ENCODE measurements at regions not wholly inside any gene's neighbourhood (a gene's known extent, or its start where the extent isn't known, plus 50 kb on each side); places are given as distances from the start of the nearest gene placed in this dataset.
A peak's percentile ranks its signal among the peaks of the same experiment; 100 is the strongest.

DNA sequence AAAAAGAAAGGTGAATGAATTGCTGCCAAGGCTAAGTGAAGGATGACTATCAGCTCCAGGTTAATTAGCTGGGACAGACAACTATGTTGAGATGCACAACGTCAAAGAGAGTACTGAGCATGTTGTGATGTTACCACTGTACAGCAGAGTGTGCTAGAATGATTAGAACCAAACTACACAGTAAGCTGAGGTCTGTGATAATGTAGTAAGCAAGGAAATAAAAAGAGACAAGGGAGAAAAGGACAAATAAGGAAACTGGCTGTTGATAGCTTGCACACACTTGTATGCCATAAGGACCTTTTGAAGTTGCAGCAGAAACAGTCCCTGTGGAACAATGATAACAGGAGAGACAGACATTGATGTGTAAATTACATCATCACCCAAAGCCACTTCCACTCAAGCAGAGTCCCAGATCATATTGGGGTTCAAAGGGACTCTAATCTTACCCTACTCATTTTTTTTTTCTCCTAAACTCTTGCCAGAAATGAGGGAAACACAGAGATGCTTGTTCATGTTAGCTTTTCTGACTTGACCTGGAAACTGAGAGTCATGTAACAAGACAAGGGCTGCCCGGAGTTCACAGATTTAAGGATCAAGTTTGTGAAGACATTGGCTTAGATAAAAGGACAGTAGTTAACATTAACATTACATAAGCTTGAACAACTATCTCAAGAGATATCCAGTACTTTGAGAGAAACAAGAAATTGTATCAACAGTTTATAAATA is 189.9 kb downstream of the CENPW start:
- Histone ChIP-seq H3K9me3 (no peaks in the 10 kb centered on the region), H3K36me3 (no peaks in the 10 kb centered on the region), H3K27ac (peak overlapping the region in 2 of 8 donors; percentile 5 to 19), H3K4me1 (no peaks in the 10 kb centered on the region), H3K4me3 (no peak overlapping the region), H3K27me3 (replicated peaks in 1 of 7) (no peaks in the 10 kb centered on the region)
- 55 to 81% (median 69%) methylated on average over 2 of the region's 2 CpGs for WGBS, 5 donors
- no peak for DNase-seq
- intact Hi-C loops (cut with DNase I; ENCODE audit: low total_unique reads): no loop called here
- no peak for TF ChIP-seq POLR2AphosphoS5 (IDR thresholded peaks at IDR 0.05)
- no peak for TF ChIP-seq POLR2A (IDR thresholded peaks at IDR 0.05)

DNA sequence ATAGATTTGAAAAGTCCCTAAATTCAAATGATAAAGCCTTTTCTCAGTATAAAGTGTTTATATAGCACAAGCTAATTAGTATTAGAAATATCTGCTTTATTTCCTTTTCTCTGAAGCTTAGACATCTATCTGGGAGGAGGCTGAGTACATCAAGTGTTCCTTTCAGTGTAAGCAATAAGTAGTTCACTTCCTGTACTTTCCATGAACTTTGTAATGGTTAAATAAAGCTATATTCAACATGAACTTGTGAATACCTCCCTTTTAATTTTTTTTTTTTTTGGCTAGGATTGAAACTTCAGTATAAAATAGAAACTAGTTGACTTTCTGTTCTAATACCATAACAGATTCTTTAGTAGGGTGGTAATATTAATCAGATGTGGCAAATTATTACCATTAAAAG is 190.9 kb downstream of the CENPW start:
- Histone ChIP-seq H3K4me3 (no peak overlapping the region), H3K36me3 (no peaks in the 10 kb centered on the region), H3K9me3 (no peaks in the 10 kb centered on the region), H3K27me3 (replicated peaks in 1 of 7) (no peaks in the 10 kb centered on the region), H3K4me1 (no peaks in the 10 kb centered on the region), H3K27ac (peak overlapping the region in 2 of 8 donors; percentile 5 to 19)
- TF ChIP-seq, protein P1, sequence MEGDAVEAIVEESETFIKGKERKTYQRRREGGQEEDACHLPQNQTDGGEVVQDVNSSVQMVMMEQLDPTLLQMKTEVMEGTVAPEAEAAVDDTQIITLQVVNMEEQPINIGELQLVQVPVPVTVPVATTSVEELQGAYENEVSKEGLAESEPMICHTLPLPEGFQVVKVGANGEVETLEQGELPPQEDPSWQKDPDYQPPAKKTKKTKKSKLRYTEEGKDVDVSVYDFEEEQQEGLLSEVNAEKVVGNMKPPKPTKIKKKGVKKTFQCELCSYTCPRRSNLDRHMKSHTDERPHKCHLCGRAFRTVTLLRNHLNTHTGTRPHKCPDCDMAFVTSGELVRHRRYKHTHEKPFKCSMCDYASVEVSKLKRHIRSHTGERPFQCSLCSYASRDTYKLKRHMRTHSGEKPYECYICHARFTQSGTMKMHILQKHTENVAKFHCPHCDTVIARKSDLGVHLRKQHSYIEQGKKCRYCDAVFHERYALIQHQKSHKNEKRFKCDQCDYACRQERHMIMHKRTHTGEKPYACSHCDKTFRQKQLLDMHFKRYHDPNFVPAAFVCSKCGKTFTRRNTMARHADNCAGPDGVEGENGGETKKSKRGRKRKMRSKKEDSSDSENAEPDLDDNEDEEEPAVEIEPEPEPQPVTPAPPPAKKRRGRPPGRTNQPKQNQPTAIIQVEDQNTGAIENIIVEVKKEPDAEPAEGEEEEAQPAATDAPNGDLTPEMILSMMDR (IDR thresholded peaks at IDR 0.05 in 8 of 11, conservative IDR thresholded peaks at IDR 0.05 in 3 of 11): no peak
- TF ChIP-seq POLR2A (IDR thresholded peaks at IDR 0.05) (no peak), POLR2AphosphoS5 (IDR thresholded peaks at IDR 0.05) (no peak)
- no peak for DNase-seq
- intact Hi-C loops (cut with DNase I; ENCODE audit: low total_unique reads): no loop called here

DNA sequence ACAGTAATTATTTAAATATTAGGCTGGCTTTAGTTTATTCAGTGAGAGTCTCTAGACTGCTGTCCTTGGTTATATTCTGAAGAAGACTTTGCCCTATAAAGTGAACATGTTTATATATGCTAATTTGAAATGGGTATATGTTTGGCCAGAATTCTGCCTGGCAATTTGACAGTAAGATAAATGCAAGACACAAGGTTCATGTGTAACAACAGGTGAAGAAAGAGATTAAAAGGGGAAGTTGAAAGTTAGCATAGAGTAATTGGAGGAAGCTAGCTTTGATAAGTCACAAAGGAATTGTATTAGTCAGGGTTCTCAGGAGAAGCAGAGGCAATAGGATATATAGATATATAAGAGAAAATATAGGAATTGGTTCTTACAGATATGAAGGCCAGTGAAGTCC is 191.4 kb downstream of the CENPW start:
- no peaks in the 10 kb centered on the region for H3K9me3 ChIP-seq

DNA sequence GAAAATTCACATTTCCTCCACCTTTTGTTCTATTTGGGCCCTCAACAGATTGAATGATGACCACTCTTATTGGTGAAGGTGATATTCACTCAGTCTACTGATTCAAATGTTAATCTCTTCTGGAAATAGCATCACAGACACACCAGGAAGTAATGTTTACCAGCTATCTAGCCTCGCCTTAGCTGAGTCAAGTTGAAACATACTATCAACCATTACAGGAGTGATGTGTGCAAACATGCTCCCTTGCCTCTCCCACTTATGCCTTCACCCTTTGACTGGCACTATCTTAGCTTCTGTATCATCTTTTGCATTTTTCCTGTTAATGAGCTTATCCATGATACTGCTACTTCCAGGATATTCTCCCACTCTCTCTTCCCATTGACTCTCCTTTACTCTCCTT is 191.9 kb downstream of the CENPW start:
- Histone ChIP-seq H3K4me1 (no peaks in the 10 kb centered on the region), H3K4me3 (no peak overlapping the region), H3K36me3 (no peaks in the 10 kb centered on the region), H3K9me3 (no peaks in the 10 kb centered on the region), H3K27me3 (replicated peaks in 1 of 7) (no peaks in the 10 kb centered on the region), H3K27ac (no peak overlapping the region)
- TF ChIP-seq POLR2A (IDR thresholded peaks at IDR 0.05) (no peak), POLR2AphosphoS5 (IDR thresholded peaks at IDR 0.05) (no peak)
- TF ChIP-seq, protein P1 (IDR thresholded peaks at IDR 0.05 in 8 of 11, conservative IDR thresholded peaks at IDR 0.05 in 3 of 11): no peak
- intact Hi-C loops (cut with DNase I; ENCODE audit: low total_unique reads): no loop called here
- no peak for DNase-seq
- WGBS, 5 donors: 59 to 77% (median 71%) methylated on average over 1 of the region's 1 CpG

More for the DNA sequence above, 191.4 kb downstream of the CENPW start:
- intact Hi-C loops (cut with DNase I; ENCODE audit: low total_unique reads): no loop called here
- Histone ChIP-seq H3K36me3 (no peaks in the 10 kb centered on the region), H3K4me1 (no peaks in the 10 kb centered on the region), H3K27ac (no peak overlapping the region), H3K27me3 (replicated peaks in 1 of 7) (no peaks in the 10 kb centered on the region), H3K4me3 (no peak overlapping the region)
- no peak for DNase-seq
- no peak for TF ChIP-seq POLR2A (IDR thresholded peaks at IDR 0.05)
- TF ChIP-seq, protein P1 (IDR thresholded peaks at IDR 0.05 in 8 of 11, conservative IDR thresholded peaks at IDR 0.05 in 3 of 11): no peak

DNA sequence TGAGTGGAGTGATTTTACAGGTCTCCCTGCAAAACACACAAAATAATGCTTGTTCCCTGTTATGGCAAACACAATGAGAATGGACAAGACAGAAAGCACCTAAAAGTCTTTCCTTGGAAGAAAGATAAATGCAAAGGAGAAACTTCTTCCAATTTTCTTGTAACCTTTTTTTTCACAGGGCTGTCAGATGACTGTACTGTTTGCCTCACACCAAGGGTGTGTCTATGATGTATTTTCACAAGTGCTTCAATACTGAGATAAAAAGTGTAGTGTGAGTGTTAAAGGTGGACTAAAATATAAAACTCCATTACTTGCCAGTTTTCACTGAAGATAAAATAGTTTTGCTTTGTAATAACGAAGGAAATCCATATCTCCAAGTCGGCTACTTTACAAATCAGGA is 194.5 kb downstream of the CENPW start:
- no peak overlapping the region for H3K4me3 ChIP-seq
- DNase-seq: no peak
- intact Hi-C loops (cut with DNase I; ENCODE audit: low total_unique reads): no loop called here
- no peak overlapping the region for H3K27ac ChIP-seq
- H3K4me1 ChIP-seq: no peaks in the 10 kb centered on the region
- TF ChIP-seq, protein P1 (IDR thresholded peaks at IDR 0.05 in 8 of 11, conservative IDR thresholded peaks at IDR 0.05 in 3 of 11): no peak
- TF ChIP-seq POLR2AphosphoS5 (IDR thresholded peaks at IDR 0.05) (no peak), POLR2A (IDR thresholded peaks at IDR 0.05) (no peak)
- no peaks in the 10 kb centered on the region for H3K9me3 ChIP-seq
- H3K36me3 ChIP-seq: no peaks in the 10 kb centered on the region
- no peaks in the 10 kb centered on the region for H3K27me3 ChIP-seq (replicated peaks in 1 of 7)
- 55 to 80% (median 67%) methylated on average over 2 of the region's 2 CpGs for WGBS, 5 donors

All from spleen (tissue), 11 donors.